ENCODE measurements at regions not wholly inside any gene's neighbourhood (a gene's known extent, or its start where the extent isn't known, plus 50 kb on each side); places are given as distances from the start of the nearest gene placed in this dataset.
"Not testable (repeated sequence)": the region's sequence is repeated elsewhere in the genome, so short reads cannot be mapped to it uniquely, and the experiment has no call there.

GRCh38 chr12:63406781-63407180, 255.8 kb upstream of the AVPR1A start:
- no peak for DNase-seq

- DNase-seq, result no peak
These were observed 253.6 kb upstream of the AVPR1A start for GRCh38 chr12:63404611-63405010.

GRCh38 chr12:63403256-63403655, 252.3 kb upstream of the AVPR1A start:
- DNase-seq, result no peak

GRCh38 chr12:63400718-63401117, 249.7 kb upstream of the AVPR1A start:
- DNase-seq, result no peak

GRCh38 chr12:63400318-63400717, 249.3 kb upstream of the AVPR1A start:
- DNase-seq, result no peak

- DNase-seq, result no peak
These were observed 246.8 kb upstream of the AVPR1A start for GRCh38 chr12:63397807-63398206.

GRCh38 chr12:63396135-63396534, 245.1 kb upstream of the AVPR1A start:
- DNase-seq, result no peak

- no peak for DNase-seq
These were observed 244.0 kb upstream of the AVPR1A start for GRCh38 chr12:63394983-63395382.

GRCh38 chr12:63394349-63394748, 243.3 kb upstream of the AVPR1A start:
- no peak for DNase-seq

- no peak for DNase-seq
These were observed 238.2 kb upstream of the AVPR1A start for GRCh38 chr12:63389211-63389610.

GRCh38 chr12:63387771-63388170, 236.8 kb upstream of the AVPR1A start:
- DNase-seq, result no peak

- no peak for DNase-seq
These were observed 231.9 kb upstream of the AVPR1A start for GRCh38 chr12:63382930-63383329.

- no peak for DNase-seq
These were observed 211.8 kb upstream of the AVPR1A start for GRCh38 chr12:63362791-63363190.

GRCh38 chr12:63362166-63362565, 211.2 kb upstream of the AVPR1A start:
- no peak for DNase-seq

- no peak for DNase-seq
These were observed 204.0 kb upstream of the AVPR1A start for GRCh38 chr12:63354969-63355368.

- DNase-seq, result no peak
These were observed 202.6 kb upstream of the AVPR1A start for GRCh38 chr12:63353559-63353958.

- no peak for DNase-seq
These were observed 200.4 kb upstream of the AVPR1A start for GRCh38 chr12:63351370-63351769.

- DNase-seq, result no peak
These were observed 197.6 kb upstream of the AVPR1A start for GRCh38 chr12:63348556-63348955.

GRCh38 chr12:63337158-63337557, 186.2 kb upstream of the AVPR1A start:
- not testable (repeated sequence) for DNase-seq

GRCh38 chr12:63326260-63326659, 175.3 kb upstream of the AVPR1A start:
- no peak for DNase-seq

GRCh38 chr12:63325757-63326156, 174.8 kb upstream of the AVPR1A start:
- DNase-seq, result no peak

GRCh38 chr12:63323942-63324341, 172.9 kb upstream of the AVPR1A start:
- no peak for DNase-seq

GRCh38 chr12:63321373-63321772, 170.4 kb upstream of the AVPR1A start:
- no peak for DNase-seq

GRCh38 chr12:63319936-63320633, 169.1 kb upstream of the AVPR1A start:
- no peak for DNase-seq

GRCh38 chr12:63319386-63319785, 168.4 kb upstream of the AVPR1A start:
- DNase-seq, result peak in 1 of 2 experiments; percentile 27

Data from SW 1271 (cell line).